Retinal pigment epithelial cell (primary cell): ENCODE measurements at regions not wholly inside any gene's neighbourhood (a gene's known extent, or its start where the extent isn't known, plus 50 kb on each side); places are given as distances from the start of the nearest gene placed in this dataset.

Source experiments
- DNase-seq: peaks from one replicate; pipeline ENCODE4 v3.0.0-alpha.2; 2010; ENCODE audit warnings: low read depth
- H3K4me3 ChIP-seq: 2 replicates; pipeline ENCODE4 v1.5.1; 2011; ENCODE audit warnings: mild to moderate bottlenecking, low read length, control low read depth, moderate library complexity
- TF ChIP-seq, protein P1 (sequence below): conservative IDR thresholded peaks from 2 replicates; pipeline ENCODE4 v1.5.1; 2011; ENCODE audit warnings: low read depth, low read length, control low read depth, inconsistent platforms

DNA sequence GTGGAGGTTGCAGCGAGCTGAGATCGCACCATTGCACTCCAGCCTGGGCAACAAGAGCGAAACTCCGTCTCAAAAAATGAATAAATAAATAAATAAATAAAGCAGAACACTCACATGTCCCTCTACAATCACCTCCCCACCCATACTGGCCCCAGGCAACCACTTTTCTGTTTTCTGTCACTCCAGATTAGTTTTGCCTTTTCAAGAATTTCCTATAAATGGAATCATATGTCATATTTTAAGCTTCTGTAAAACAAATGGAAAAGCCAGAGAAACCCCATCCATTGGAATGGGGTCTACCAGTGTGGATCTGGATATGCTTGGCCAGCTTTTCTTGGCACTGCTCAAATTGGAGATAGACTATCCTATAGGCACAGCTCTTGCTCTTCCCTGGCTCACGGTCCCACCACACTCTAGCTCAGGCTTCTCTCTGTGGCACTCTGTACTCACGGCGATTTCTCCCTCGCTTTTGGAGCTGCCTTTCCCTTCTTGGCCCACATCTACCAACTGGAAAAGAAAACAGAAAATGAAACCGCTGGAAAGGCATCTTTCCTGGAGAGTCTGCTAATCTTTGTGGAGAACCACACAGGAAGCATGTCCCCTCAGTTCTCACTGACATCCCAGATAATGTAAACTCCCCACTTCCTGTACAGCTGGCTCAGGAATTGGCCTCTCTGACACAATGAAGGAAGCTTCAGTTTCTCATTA, 210.1 kb downstream of the JCAD start:
- H3K4me3 ChIP-seq = no peak overlapping the region
- TF ChIP-seq, protein P1, sequence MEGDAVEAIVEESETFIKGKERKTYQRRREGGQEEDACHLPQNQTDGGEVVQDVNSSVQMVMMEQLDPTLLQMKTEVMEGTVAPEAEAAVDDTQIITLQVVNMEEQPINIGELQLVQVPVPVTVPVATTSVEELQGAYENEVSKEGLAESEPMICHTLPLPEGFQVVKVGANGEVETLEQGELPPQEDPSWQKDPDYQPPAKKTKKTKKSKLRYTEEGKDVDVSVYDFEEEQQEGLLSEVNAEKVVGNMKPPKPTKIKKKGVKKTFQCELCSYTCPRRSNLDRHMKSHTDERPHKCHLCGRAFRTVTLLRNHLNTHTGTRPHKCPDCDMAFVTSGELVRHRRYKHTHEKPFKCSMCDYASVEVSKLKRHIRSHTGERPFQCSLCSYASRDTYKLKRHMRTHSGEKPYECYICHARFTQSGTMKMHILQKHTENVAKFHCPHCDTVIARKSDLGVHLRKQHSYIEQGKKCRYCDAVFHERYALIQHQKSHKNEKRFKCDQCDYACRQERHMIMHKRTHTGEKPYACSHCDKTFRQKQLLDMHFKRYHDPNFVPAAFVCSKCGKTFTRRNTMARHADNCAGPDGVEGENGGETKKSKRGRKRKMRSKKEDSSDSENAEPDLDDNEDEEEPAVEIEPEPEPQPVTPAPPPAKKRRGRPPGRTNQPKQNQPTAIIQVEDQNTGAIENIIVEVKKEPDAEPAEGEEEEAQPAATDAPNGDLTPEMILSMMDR = no peak
- DNase-seq = no peak

DNA sequence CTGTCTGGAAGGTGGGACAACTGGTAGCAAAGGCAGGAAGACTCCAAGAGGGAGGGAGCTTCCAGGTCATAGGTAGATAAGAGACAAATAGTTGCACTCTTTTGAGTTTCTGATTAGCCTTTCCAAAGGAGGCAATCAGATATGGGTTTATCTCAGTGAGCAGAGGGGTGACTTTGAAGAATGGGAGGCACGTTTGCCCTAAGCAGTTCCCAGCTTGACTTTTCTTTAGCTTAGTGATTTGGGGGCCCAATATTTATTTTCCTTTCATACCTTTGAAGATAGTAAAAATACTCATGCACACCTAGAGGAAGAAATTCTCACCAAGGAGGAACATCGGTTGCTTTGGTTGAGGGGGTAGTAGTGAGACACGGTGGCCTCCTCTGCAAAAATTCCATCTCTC, 212.1 kb upstream of the SVIL start:
- TF ChIP-seq, protein P1 = no peak
- no peak for DNase-seq
- H3K4me3 ChIP-seq = no peak overlapping the region

DNA sequence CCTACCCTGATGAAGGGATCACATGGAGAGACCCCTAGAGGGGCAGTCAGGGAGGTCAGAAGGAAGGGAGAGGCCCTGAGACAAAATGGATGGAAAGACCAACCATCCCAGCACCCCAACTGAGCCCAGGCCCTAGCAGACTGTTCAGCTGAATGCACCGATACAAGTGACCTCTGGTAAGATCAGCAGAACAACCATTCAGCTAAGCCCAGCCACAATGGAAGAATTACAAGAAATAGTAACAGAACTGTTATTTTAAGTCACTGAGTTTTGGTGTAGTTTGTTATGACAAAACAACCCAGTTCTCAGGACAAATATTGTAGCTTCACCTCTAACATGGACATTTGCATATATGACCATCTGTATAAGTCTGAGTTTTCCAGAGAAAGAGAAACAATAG, 210.4 kb upstream of the SVIL start:
- TF ChIP-seq, protein P1 = no peak
- no peak for DNase-seq
- no peak overlapping the region for H3K4me3 ChIP-seq

DNA sequence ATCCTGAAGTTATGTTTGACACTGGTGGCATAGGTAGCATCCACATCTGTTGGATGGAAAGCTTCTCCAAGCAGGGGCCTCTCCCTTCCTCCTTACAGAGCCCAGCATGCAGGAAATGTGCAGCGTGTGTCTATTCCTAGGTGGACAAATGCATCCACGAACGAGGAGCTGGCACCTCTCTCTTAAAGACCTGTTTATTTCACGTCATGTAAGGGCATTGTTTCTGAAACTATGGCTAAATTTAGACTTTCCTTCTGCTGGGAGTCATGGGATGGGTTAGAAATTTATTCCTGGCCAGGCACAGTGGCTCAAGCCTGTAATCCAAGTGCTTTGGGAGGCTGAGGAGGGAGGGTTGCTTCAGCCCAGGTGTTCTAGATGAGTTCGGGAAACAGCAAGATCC, 208.4 kb upstream of the SVIL start:
- TF ChIP-seq, protein P1 = no peak
- DNase-seq = no peak
- no peak overlapping the region for H3K4me3 ChIP-seq

DNA sequence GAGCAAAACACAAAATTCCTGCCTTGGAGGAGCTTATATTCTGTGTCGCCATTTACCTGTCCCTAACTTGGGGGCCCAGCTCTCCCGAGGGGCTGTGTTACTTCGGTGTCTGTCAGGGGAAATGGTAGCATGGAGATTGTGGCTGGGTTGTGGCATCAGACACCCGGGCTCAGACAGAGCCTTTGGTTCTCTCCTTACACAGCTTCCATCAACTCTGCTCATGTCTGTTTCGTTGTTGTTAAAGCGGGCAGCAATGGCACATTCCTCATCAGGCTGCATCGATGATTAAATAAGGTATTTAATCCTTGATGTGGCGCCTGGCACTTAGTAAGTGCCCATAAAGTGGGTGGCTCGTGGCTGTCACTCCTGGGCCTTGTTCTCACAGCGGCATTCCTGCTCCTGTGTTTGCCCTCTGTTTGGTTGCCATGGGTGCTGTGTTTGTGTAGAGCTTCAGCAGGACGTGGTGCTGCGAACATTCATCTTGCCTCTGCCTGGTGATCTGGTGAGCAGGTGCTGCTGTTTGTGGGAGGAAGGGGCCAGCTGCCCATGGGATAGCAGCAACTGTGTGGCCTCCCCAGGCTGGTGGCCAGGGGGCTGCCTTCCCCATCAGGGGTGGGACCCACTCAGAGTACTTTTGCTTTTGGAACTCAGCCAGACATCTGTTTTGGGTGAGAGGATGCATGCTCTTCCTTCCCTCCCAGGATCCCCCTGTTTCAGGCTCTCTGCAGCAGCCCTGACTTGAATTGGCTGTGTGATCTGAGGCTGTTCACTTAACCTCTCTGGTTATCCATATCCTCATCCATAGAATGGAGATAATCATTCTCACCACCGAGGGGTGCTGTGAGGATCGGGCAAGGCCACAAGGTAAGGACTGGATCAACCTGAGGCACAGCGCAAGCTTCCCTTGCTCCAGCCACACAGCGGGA, 207.2 kb upstream of the SVIL start:
- peak; percentile 80 for DNase-seq
- H3K4me3 ChIP-seq = no peak overlapping the region
- TF ChIP-seq, protein P1 = no peak

DNA sequence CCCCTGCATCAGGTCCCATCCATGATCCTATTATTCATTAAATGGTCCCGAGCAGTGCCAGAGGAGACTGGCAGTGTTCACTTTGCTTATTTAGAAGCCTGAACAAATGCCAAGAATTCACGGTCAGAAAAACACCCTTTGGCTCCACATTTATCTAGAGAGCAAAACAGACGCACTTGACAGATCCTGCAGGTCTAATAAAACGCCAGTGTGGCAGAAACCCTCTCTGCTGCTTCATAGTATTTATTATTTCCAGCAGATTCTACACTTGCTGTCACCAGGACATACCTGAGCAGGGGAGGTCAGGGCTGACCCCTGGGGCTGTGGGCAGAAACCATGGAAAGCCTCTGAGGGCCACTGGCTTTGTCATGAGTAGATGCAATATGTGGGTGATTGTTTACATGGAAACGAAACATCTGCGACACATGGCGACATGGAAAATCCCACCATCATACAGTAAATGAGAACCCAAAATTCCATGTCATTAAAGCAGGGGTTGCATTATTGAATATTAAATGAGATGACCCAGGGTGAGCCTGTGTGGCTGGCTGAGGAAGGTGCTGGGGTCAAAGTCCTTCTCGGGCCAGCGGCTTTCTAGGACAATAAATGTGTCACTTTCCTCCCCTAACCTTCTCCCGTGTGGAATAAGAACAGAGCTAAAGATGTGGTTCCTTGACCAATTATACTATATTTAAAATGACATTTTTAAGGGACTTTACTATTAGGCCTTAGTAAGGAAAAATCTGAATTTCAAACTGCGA, 205.9 kb upstream of the SVIL start:
- H3K4me3 ChIP-seq = no peak overlapping the region
- TF ChIP-seq, protein P1 = no peak
- no peak for DNase-seq
